Panc1 (cell line): ENCODE measurements at regions not wholly inside any gene's neighbourhood (a gene's known extent, or its start where the extent isn't known, plus 50 kb on each side); places are given as distances from the start of the nearest gene placed in this dataset.
A peak's percentile ranks its signal among the peaks of the same experiment; 100 is the strongest.
"Not testable (repeated sequence)": the region's sequence is repeated elsewhere in the genome, so short reads cannot be mapped to it uniquely, and the experiment has no call there.

Experiments used
- ATAC-seq: fragments of 200-7000 bp; cut with Tn5 transposase; 2 replicates; pipeline ENCODE4 v1.9.1; 2020; ENCODE audit warnings: mild to moderate bottlenecking, moderate library complexity
- BruUV-seq: library from RNA; stranded (reverse); fragments of 400-500 nt; replicated peaks from 2 replicates; lab custom pipeline; 2021; lab: Mats Ljungman, UMichigan
- CTCF ChIA-PET: fragments of 300-600 bp; sonication (Branson Sonifier 250); formaldehyde crosslinking; loops from one replicate; lab custom pipeline; 2022; ENCODE audit warnings: antibody characterized with exemption; lab: Charles Lee
- POLR2A ChIA-PET: fragments of 300-600 bp; sonication (Branson Sonifier 250); formaldehyde crosslinking; loops from one replicate; lab custom pipeline; 2022; ENCODE audit warnings: antibody characterized with exemption; lab: Charles Lee
- DNase-seq: peaks from one replicate; pipeline ENCODE4 v3.0.0-alpha.2; 2010; ENCODE audit warnings: low read depth, low spot score
- H3K27ac ChIP-seq: 2 replicates; pipeline ENCODE4 v1.5.1; 2011; ENCODE audit warnings: mild to moderate bottlenecking, low read length, inconsistent platforms
- H3K27me3 ChIP-seq: fragments of 200-500 bp; sonication (Bioruptor generic); 2 replicates; pipeline ENCODE4 v1.6.0; 2014; ENCODE audit warnings: low read length, inconsistent platforms; ENCODE audit not compliant: control insufficient read depth, insufficient read depth
- H3K36me3 ChIP-seq: fragments of 200-500 bp; sonication (Bioruptor generic); 2 replicates; pipeline ENCODE4 v1.5.1; 2014; ENCODE audit warnings: inconsistent platforms, mild to moderate bottlenecking, low read length, moderate library complexity; ENCODE audit not compliant: control insufficient read depth, insufficient read depth
- H3K4me1 ChIP-seq: 2 replicates; pipeline ENCODE4 v1.5.1; 2011; ENCODE audit warnings: inconsistent platforms, mild to moderate bottlenecking, low read length, moderate library complexity; ENCODE audit not compliant: control insufficient read depth, insufficient read depth
- H3K4me3 ChIP-seq, 2 experiments: 2 replicates each; pipeline ENCODE4 v1.5.1; 2011 to 2012; ENCODE audit warnings: low read depth in 2 of 2, low read length in 2 of 2, mild to moderate bottlenecking in 2 of 2, inconsistent platforms in 1 of 2, moderate library complexity in 1 of 2
- H3K9me3 ChIP-seq: fragments of 200-500 bp; sonication (Bioruptor generic); 2 replicates; pipeline ENCODE4 v1.5.1; 2014; ENCODE audit warnings: low read depth, mild to moderate bottlenecking, inconsistent platforms, low read length, moderate library complexity; ENCODE audit not compliant: control insufficient read depth, insufficient read depth
- in situ Hi-C: cut with HindIII; loops from 2 replicates; pipeline ENCODE4 v1.10.0; 2016; ENCODE audit warnings: low sequenced_read_pairs, low pct_unique_long_range_greater_than_20kb
- intact Hi-C: fragments of 100-400 bp; cut with micrococcal nuclease; formaldehyde crosslinking; loops from one replicate; pipeline ENCODE4 v1.10.0; 2022; ENCODE audit not compliant: unreplicated experiment
- TF ChIP-seq, protein P1 (sequence below): fragments of 450-650 bp; IDR thresholded peaks from 2 replicates; pipeline ENCODE4 v1.5.1; 2017; ENCODE audit warnings: mild to moderate bottlenecking

DNA sequence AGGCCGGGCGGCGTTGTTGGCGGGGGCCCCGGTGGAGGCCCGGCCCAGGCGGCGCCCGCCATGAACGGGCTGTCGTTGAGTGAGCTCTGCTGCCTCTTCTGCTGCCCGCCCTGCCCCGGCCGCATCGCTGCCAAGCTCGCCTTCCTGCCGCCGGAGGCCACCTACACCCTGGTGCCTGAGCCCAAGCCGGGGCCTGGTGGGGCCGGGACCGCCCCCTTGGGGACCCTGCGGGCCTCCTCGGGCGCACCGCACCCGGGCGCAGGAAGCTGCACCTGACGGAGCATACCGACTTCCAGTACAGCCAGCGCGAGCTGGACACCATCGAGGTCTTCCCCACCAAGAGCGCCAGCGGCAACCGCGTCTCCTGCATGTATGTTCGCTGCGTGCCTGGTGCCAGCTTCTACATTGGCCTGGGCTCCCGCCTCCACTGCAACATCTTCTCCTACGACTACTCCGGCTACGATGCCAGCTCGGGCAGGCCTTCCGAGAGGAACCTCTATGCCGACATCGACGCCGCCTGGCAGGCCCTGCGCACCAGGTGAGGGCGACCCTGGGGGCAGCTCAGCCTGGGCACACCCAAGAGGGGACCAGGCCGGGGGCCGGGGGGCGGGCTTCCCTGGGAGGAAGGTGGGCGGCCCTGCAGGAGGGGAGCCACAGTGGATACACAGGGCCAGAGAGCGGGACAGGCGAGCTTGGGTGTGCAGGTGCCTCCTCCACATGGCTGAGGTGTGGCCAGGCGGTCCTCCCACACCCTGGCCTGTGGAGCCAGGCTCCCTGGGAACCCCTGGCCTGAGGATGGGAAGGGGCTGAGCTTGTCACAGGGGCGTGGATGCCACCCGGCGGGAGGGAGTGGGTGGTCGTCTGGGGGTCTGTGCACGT, 201.6 kb downstream of the USP22 start:
- H3K27ac ChIP-seq, ATAC-seq, H3K4me1 ChIP-seq, DNase-seq, H3K9me3 ChIP-seq, intact Hi-C loops, H3K36me3 ChIP-seq, in situ Hi-C loops, H3K4me3 ChIP-seq, H3K27me3 ChIP-seq, POLR2A ChIA-PET, BruUV-seq, CTCF ChIA-PET: not testable (repeated sequence)

DNA sequence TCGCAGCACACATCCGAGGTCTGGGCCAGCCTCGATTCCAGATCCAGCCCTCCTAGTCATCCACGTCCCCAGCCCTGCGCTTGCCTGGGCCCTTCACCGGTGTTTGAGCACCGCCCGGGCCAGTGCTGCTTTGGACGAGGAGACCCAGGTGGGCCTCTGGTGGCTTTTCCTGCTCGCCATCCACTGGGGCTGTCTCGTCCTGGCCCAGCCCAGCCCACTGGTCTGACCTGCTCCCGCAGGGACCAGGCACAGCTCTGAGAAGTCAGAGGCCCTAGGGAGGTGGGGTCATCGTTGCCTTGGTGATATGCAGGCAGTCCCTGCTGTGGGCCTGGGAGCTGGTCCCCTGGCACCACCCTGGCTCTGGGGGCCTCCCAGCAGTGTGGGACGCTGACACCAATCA, 200.8 kb downstream of the USP22 start:
- H3K4me1 ChIP-seq, intact Hi-C loops, H3K4me3 ChIP-seq, in situ Hi-C loops, H3K9me3 ChIP-seq, H3K27me3 ChIP-seq, POLR2A ChIA-PET, CTCF ChIA-PET, H3K36me3 ChIP-seq, BruUV-seq, ATAC-seq, DNase-seq, H3K27ac ChIP-seq: not testable (repeated sequence)

DNA sequence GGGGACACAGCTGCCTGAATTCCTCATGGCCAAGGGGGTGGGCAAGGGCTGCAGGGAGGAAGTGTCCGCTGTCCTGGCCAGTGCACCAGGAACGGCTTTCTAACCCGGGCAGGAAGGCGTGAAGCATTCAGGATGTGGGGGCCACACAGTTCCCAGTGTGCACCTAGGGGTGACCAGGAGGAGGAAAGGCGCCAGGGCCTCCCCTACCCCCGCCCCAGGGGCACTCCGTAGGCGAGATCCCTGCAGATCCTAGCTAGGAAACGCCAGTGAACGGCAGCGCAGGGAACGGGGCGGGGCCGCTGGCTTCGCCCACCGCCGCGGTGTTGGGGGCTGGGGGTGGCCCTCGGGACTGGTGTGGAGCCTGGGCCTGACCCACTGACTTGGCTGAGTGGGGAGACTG, 199.6 kb downstream of the USP22 start:
- H3K4me3 ChIP-seq, H3K9me3 ChIP-seq, BruUV-seq, ATAC-seq, H3K36me3 ChIP-seq, H3K4me1 ChIP-seq, intact Hi-C loops, H3K27me3 ChIP-seq, DNase-seq, H3K27ac ChIP-seq, in situ Hi-C loops, POLR2A ChIA-PET, CTCF ChIA-PET: not testable (repeated sequence)

DNA sequence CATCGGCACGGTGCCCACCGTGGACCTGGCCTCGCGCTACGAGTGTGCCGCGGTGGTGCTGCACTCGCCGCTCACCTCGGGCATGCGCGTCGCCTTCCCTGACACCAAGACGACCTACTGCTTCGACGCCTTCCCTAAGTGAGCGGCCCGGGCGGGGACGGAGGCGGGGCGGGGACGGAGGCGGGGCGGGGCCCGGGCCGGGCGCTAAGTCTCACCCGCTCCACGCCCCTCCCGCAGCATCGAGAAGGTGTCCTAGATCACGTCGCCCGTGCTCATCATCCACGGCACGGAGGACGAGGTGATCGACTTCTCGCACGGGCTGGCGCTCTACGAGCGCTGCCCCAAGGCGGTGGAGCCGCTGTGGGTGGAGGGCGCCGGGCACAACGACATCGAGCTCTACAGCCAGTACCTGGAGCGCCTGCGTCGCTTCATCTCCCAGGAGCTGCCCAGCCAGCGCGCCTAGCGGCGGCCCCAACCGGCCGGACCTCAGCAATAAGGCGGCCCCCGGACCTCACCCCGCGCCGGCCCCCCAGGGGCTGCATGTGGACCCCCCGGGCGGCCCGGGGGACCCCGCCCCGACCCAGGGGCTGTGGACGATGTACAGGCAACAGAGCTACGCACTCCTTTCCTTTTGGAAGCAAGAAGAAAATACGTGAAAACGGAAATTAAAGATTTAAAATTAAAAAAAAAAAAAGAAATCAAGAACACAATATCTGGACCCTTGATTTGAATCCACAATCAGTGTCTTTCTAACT, 198.8 kb downstream of the USP22 start:
- POLR2A ChIA-PET, H3K4me1 ChIP-seq, ATAC-seq, H3K36me3 ChIP-seq, H3K27ac ChIP-seq, BruUV-seq, H3K9me3 ChIP-seq, DNase-seq, in situ Hi-C loops, intact Hi-C loops, H3K27me3 ChIP-seq, H3K4me3 ChIP-seq: not testable (repeated sequence)
- TF ChIP-seq, protein P1, sequence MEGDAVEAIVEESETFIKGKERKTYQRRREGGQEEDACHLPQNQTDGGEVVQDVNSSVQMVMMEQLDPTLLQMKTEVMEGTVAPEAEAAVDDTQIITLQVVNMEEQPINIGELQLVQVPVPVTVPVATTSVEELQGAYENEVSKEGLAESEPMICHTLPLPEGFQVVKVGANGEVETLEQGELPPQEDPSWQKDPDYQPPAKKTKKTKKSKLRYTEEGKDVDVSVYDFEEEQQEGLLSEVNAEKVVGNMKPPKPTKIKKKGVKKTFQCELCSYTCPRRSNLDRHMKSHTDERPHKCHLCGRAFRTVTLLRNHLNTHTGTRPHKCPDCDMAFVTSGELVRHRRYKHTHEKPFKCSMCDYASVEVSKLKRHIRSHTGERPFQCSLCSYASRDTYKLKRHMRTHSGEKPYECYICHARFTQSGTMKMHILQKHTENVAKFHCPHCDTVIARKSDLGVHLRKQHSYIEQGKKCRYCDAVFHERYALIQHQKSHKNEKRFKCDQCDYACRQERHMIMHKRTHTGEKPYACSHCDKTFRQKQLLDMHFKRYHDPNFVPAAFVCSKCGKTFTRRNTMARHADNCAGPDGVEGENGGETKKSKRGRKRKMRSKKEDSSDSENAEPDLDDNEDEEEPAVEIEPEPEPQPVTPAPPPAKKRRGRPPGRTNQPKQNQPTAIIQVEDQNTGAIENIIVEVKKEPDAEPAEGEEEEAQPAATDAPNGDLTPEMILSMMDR = peak; percentile 19
- CTCF ChIA-PET = interaction anchor here (0.7 kb wide), 1 partner anchor 35 kb away, joined by 4 read pairs; no protein-coding TSS in a partner anchor
